ENCODE measurements at regions not wholly inside any gene's neighbourhood (a gene's known extent, or its start where the extent isn't known, plus 50 kb on each side); places are given as distances from the start of the nearest gene placed in this dataset.

- TF ChIP-seq CTCF (IDR thresholded peaks at IDR 0.05) (no peak), POLR2A (IDR thresholded peaks at IDR 0.05) (no peak)
These were observed 678.5 kb downstream of the OTOL1 start for GRCh38 chr3:162175145-162175544.
